Naive thymus-derived CD8-positive, alpha-beta T cell (primary cell): ENCODE measurements at regions not wholly inside any gene's neighbourhood (a gene's known extent, or its start where the extent isn't known, plus 50 kb on each side); places are given as distances from the start of the nearest gene placed in this dataset.

Experiments used
- ATAC-seq, 2 donors: fragments of 150-1000 bp; cut with Tn5 transposase in 1 of 2; sonication (Bioruptor Pico), chemical (Tn5 transposase) in 1 of 2; 1 replicate in 1 of 2; 2 replicates in 1 of 2; pipeline ENCODE4 v1.10.0; 2021; ENCODE audit warnings: mild to moderate bottlenecking in 2 of 2, moderate library complexity in 2 of 2
- POLR2A ChIA-PET: fragments of 350-600 bp; sonication (Branson Sonifier 250); formaldehyde crosslinking; loops from one replicate; lab custom pipeline; 2021; ENCODE audit warnings: antibody characterized with exemption; lab: Charles Lee
- DNase-seq, 10 donors: peaks; one replicate each; pipeline versions ENCODE4 v3.0.0 to v3.0.0-alpha.2; 2020 to 2022
- H3K27ac Mint-ChIP-seq, 10 donors: one replicate each; pipeline ENCODE4 v1.8.0; 2020 to 2022; ENCODE audit warnings: mild to moderate bottlenecking in 10 of 10, mixed read lengths in 10 of 10, moderate library complexity in 4 of 10, inconsistent platforms in 1 of 10
- H3K27me3 Mint-ChIP-seq, 5 donors: one replicate each; pipeline ENCODE4 v1.8.0; 2021 to 2022; ENCODE audit warnings: mixed read lengths in 5 of 5
- H3K36me3 Mint-ChIP-seq, 3 donors: one replicate each; pipeline ENCODE4 v1.8.0; 2020 to 2022; ENCODE audit warnings: mixed read lengths in 3 of 3, mild to moderate bottlenecking in 2 of 3, inconsistent platforms in 1 of 3
- H3K4me1 Mint-ChIP-seq, 4 donors: one replicate each; pipeline ENCODE4 v1.8.0; 2021 to 2022; ENCODE audit warnings: mixed read lengths in 4 of 4
- H3K4me3 Mint-ChIP-seq, 10 donors: one replicate each; pipeline ENCODE4 v1.8.0; 2020 to 2022; ENCODE audit warnings: mild to moderate bottlenecking in 10 of 10, mixed read lengths in 10 of 10, moderate library complexity in 6 of 10, inconsistent platforms in 1 of 10
- H3K9me3 Mint-ChIP-seq, 9 donors: one replicate each; pipeline ENCODE4 v1.8.0; 2020 to 2022; ENCODE audit warnings: mixed read lengths in 9 of 9, mild to moderate bottlenecking in 3 of 9, inconsistent platforms in 1 of 9, moderate library complexity in 1 of 9

DNA sequence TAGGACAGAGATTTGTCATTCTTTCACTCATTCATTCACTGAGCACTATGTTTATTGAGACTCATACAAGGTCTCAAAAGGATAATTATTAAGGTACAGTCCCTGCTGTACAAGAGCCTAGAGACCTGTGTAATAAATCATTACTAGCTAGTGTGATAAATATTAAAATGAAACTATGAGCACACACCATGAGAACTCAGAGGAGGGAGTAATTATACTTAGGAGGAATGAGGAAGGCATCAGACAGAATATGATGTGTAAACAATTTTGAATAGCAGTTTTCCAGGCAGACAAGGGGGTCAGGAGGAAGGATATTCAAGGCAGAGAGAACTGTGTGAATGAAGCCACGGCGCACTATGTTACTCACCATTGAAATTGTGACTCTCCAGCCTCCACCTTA lies 300.8 kb upstream of the ISX start:
- H3K9me3 Mint-ChIP-seq, result no peaks in the 10 kb centered on the region
- DNase-seq (no peak), ATAC-seq (no peak)
- H3K36me3 Mint-ChIP-seq, result no peaks in the 10 kb centered on the region
- POLR2A ChIA-PET, result no interaction called here
- H3K27ac Mint-ChIP-seq, result no peak overlapping the region
- H3K27me3 Mint-ChIP-seq, result peaks cover 3 to 18% (median 5%) of the 10 kb centered on the region in 5 donors
- no peaks in the 10 kb centered on the region for H3K4me1 Mint-ChIP-seq
- H3K4me3 Mint-ChIP-seq, result no peak overlapping the region

DNA sequence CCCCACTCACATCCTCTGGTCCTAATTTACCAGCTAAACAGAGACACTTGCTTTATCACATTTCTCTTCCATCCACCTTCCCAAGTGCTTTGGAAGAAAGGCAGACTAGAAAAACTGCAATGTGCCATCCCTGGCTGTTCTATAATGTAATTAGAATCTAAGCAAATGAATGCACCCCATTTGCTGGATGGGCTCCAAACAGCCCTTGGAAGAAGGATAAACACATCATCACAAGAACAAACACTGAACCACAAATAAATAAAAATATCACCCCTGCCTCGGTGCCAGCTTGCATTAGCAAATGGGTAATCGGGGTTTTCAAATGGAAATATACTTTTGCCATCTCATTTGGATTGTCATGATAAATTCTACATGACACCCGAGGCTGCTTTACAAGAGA lies 296.6 kb upstream of the ISX start:
- POLR2A ChIA-PET, result no interaction called here
- ATAC-seq, result no peak
- Mint-ChIP-seq H3K27me3 (peaks cover 1 to 27% (median 2%) of the 10 kb centered on the region in 5 donors), H3K27ac (no peak overlapping the region), H3K36me3 (no peaks in the 10 kb centered on the region), H3K4me3 (no peak overlapping the region), H3K4me1 (no peaks in the 10 kb centered on the region), H3K9me3 (no peaks in the 10 kb centered on the region)
- no peak for DNase-seq

DNA sequence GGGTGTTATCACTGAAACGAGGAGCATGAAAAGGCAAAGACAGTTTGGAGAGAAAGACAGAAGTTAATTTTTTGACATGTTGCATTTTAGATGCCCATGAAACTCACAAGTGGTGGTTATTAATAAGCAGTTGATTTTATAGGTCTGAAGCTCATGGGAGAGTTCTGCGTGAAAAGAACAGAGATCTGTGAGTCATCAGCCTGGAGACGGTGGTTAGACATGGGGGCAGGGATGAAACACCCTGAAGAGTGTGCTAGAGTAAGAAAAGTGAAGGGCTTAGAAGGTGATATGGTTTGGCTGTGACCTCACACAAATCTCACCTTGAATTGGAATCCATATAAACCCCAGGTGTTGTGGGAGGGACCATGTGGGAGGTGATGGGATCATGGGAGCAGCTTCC lies 289.1 kb upstream of the ISX start:
- no peaks in the 10 kb centered on the region for H3K4me1 Mint-ChIP-seq

DNA sequence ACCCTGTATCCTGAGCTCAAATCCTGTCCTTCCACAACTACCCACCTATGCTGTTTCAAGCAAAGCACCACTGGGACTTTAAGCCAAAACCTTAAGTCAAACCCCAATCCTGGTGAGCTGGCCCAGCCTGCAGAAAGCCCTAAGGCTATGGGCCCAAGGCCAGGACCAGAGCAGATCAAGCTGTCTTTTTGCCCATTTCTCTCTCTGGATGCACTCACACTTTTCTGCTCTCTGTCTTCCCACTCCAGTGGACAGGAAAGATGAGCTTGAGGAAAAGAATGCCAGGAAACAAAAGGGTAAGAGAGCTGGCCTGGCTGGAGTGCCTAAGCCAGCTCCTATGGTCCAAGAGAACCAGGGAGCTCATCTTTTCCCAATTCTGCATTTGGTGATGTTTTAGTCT lies 284.3 kb upstream of the ISX start:
- Mint-ChIP-seq H3K9me3 (peaks cover 0 to 36% (median 15%) of the 10 kb centered on the region in 9 donors), H3K4me1 (no peaks in the 10 kb centered on the region), H3K4me3 (no peak overlapping the region), H3K27me3 (peaks cover 0 to 25% (median 2%) of the 10 kb centered on the region in 5 donors), H3K27ac (no peak overlapping the region), H3K36me3 (peaks cover 0 to 21% (median 0%) of the 10 kb centered on the region in 3 donors)
- DNase-seq, result no peak
- no peak for ATAC-seq
- POLR2A ChIA-PET, result no interaction called here

More for the DNA sequence above, 289.1 kb upstream of the ISX start:
- Mint-ChIP-seq H3K27ac (no peak overlapping the region), H3K4me3 (no peak overlapping the region), H3K27me3 (peaks cover 0 to 22% (median 0%) of the 10 kb centered on the region in 5 donors), H3K36me3 (peaks cover 0 to 13% (median 0%) of the 10 kb centered on the region in 3 donors), H3K9me3 (peaks cover 0 to 31% (median 15%) of the 10 kb centered on the region in 9 donors)
- POLR2A ChIA-PET, result no interaction called here
- DNase-seq, result no peak
- no peak for ATAC-seq

DNA sequence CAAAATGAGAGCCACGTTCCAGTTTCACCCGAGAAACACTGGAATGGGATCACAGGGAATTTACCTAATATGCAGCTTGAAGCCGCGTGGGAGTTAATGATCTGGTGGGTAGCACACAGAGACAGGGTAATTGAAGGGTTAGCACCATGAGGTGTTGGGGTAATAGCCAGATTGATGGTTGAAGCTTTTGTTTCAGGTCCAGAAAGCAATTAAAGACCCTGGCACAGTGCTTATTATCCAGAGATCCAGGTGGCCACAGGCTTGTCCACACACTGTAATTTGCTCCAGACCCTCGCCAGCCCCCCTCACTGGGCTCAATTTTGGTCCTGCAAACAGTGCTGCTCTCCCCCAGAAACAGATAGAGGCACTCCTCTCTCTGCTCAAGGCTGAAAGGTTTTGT lies 282.5 kb upstream of the ISX start:
- peaks cover 0 to 19% (median 2%) of the 10 kb centered on the region in 5 donors for H3K27me3 Mint-ChIP-seq
- no peaks in the 10 kb centered on the region for H3K4me1 Mint-ChIP-seq
- peaks cover 0 to 15% (median 0%) of the 10 kb centered on the region in 3 donors for H3K36me3 Mint-ChIP-seq
- ATAC-seq, result no peak
- POLR2A ChIA-PET, result no interaction called here
- H3K9me3 Mint-ChIP-seq, result peaks cover 0 to 32% (median 13%) of the 10 kb centered on the region in 9 donors
- no peak overlapping the region for H3K27ac Mint-ChIP-seq
- no peak overlapping the region for H3K4me3 Mint-ChIP-seq
- DNase-seq, result no peak

DNA sequence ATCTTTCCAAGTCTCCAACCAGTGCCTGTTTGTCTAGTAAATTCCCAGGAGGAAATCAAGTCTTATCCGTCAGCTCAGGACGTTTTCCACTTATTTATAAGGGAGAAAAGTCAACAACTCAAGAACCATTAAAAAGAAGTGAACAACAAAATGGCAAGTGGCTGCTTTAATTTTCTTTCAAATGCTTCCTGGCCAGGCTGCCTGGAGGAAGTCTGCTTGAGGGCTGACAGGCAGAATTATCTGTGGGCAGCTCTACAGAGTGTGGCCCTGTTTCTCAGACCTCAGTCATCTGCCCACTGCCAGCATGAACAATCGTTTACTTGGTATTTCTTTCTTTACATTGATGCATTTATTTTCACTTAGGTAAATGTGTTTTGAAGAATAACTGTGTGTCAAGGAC lies 281.9 kb upstream of the ISX start:
- POLR2A ChIA-PET, result no interaction called here
- no peak for DNase-seq
- H3K9me3 Mint-ChIP-seq, result peaks cover 0 to 31% (median 13%) of the 10 kb centered on the region in 9 donors
- H3K27ac Mint-ChIP-seq, result no peak overlapping the region
- peaks cover 0 to 18% (median 4%) of the 10 kb centered on the region in 5 donors for H3K27me3 Mint-ChIP-seq
- no peak overlapping the region for H3K4me3 Mint-ChIP-seq
- H3K36me3 Mint-ChIP-seq, result peaks cover 0 to 11% (median 0%) of the 10 kb centered on the region in 3 donors
- H3K4me1 Mint-ChIP-seq, result no peaks in the 10 kb centered on the region
- no peak for ATAC-seq

DNA sequence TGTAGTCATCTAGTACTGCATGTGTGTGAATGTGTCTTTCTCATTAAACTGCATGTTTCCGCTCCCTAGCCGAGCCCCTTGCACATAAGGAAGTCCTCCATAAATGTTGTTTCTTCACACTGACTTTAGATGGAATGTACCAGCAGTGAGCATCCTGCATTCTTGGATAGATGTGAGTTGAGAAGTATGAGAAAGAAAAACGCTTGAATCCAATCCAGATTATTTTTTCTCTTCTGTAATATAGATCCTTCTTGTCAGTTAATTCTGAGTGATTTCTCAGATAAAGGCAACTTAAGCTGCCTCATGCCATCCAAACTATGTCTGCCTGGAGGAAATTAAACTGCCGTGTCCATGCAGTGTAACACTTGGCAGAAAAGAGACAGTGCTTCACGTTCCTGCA lies 268.1 kb upstream of the ISX start:
- Mint-ChIP-seq H3K27ac (no peak overlapping the region), H3K27me3 (peaks cover 0 to 22% (median 7%) of the 10 kb centered on the region in 5 donors), H3K36me3 (no peaks in the 10 kb centered on the region), H3K4me3 (no peak overlapping the region), H3K4me1 (no peaks in the 10 kb centered on the region), H3K9me3 (peaks cover 0 to 2% (median 0%) of the 10 kb centered on the region in 9 donors)
- POLR2A ChIA-PET, result no interaction called here
- ATAC-seq, result no peak
- no peak for DNase-seq

DNA sequence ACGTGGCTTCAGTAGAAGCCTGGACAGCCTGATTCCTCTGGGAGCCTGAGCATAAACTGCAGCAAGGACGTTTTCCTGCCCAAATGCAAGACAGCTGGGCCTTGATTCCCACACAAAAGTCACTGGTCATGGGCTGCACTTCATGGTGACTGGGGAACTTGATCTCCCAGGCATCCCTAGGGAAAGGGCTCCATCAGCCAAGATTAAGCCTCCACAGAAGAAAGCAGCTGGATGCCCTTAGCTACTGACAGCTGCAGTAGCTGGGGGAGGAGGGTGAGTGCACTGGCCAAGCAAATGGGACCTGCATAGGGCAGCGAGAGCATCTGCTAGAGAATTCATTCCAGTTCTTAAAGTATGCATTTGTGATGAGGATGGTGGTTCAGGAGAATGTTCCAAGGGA lies 267.4 kb upstream of the ISX start:
- DNase-seq, result no peak
- ATAC-seq, result no peak
- POLR2A ChIA-PET, result no interaction called here
- H3K27ac Mint-ChIP-seq, result no peak overlapping the region
- H3K4me3 Mint-ChIP-seq, result no peak overlapping the region
- peaks cover 0 to 2% (median 0%) of the 10 kb centered on the region in 9 donors for H3K9me3 Mint-ChIP-seq
- H3K36me3 Mint-ChIP-seq, result no peaks in the 10 kb centered on the region
- H3K27me3 Mint-ChIP-seq, result peaks cover 0 to 24% (median 7%) of the 10 kb centered on the region in 5 donors
- H3K4me1 Mint-ChIP-seq, result no peaks in the 10 kb centered on the region

DNA sequence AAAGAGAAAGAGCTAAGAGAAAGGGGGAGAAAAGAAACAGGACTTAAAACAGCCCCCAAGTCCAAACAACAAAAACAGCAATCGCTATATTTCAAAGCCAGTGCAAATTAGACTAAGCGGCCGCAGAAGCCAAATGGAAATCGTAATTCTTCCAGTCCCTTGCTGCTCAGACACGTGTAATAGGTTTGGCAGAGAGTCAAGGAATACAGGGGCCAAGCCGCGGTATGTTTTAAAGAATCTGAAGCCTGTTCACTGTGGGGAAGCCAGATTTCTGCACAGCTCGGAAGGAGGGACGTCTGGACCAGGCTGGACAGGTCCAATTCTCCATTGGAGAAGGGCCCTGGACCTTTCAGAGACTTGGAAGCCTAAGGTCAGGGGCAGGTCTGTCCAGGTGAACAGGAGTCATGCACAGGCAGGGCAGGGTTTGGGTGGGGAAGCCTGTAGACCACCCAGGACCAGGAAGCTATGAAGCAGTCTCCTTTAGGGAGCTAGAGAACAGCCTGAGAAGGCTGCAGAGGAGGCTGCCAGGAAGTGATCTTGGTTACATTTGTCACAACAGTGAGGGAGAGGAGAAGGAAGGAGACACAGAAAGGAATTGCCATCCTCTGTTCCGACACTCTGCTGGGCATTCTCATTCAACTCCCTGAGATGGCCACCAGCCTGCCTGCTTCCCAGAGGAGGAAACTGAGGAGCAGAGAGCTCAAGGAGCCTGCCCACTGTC lies 265.5 kb upstream of the ISX start:
- no peaks in the 10 kb centered on the region for H3K9me3 Mint-ChIP-seq
- POLR2A ChIA-PET, result no interaction called here
- H3K4me3 Mint-ChIP-seq, result no peak overlapping the region
- H3K27ac Mint-ChIP-seq, result no peak overlapping the region
- peaks cover 0 to 32% (median 7%) of the 10 kb centered on the region in 5 donors for H3K27me3 Mint-ChIP-seq
- ATAC-seq (no peak), DNase-seq (no peak)
- no peaks in the 10 kb centered on the region for H3K4me1 Mint-ChIP-seq
- no peaks in the 10 kb centered on the region for H3K36me3 Mint-ChIP-seq

DNA sequence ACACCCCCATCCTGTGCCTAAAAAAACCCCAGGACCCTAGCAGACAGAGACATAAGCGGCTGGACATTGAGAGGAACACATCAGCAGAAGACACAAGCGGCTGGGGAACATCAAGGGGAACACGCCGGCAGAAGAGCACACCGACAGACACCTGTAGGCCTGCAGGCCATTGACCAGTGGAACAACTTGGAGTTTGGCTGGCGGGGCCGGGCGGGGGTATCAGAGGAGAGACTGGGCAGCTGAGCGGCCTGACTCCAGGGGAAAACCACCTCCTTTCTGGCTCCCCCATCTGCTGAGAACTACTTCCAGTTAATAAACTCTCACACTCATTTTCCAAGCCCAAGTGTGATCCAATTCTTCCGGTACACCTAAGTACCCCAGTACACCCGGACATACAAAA lies 264.7 kb upstream of the ISX start:
- DNase-seq (no peak), ATAC-seq (no peak)
- Mint-ChIP-seq H3K27ac (no peak overlapping the region), H3K9me3 (no peaks in the 10 kb centered on the region), H3K4me1 (no peaks in the 10 kb centered on the region), H3K36me3 (no peaks in the 10 kb centered on the region), H3K4me3 (no peak overlapping the region), H3K27me3 (peaks cover 0 to 32% (median 7%) of the 10 kb centered on the region in 5 donors)
- POLR2A ChIA-PET, result no interaction called here

DNA sequence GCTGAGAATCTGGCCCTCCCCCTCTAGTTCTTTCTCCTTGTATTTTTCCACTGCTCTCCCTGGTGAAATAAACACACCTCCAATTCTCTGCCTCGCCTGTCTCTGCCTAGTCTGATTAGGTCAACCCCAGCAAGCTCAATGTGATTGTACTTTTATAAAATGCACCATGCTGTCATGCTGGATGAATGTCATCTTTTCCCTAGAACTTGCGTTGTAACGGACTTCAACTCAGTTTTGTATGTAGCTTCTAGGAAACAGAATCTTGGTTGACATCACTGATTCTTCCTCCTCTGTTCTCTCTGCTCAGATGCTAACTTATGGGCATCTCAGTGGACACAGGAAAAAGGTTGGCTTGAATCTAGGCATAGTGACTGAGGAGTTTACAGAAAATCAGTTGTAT lies 261.9 kb upstream of the ISX start:
- no peak for DNase-seq
- POLR2A ChIA-PET, result no interaction called here
- Mint-ChIP-seq H3K9me3 (peaks cover 0 to 2% (median 0%) of the 10 kb centered on the region in 9 donors), H3K4me1 (no peaks in the 10 kb centered on the region), H3K27me3 (peaks cover 0 to 50% (median 14%) of the 10 kb centered on the region in 5 donors), H3K4me3 (no peak overlapping the region), H3K27ac (no peak overlapping the region), H3K36me3 (no peaks in the 10 kb centered on the region)
- no peak for ATAC-seq

DNA sequence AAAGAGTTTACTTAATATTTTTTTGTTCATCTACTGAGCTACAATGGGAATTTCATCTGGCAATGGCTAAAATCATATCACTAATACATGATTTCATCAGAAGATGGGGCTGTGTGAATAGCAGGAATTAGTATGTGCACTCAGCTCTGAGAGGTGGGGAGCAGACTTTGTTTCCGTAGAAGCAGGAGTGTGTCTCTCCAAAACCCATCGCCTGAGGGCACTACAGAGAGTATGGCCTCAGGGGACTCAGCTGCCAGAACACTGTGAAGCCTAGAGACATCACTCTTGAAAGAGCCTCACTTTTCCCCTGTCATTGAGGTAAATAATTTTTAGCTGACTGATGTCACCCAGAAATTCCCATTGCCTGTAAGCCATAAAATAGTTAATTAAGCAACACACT lies 261.4 kb upstream of the ISX start:
- ATAC-seq, result no peak
- Mint-ChIP-seq H3K36me3 (no peaks in the 10 kb centered on the region), H3K4me3 (no peak overlapping the region), H3K27me3 (peaks cover 0 to 47% (median 15%) of the 10 kb centered on the region in 5 donors), H3K27ac (no peak overlapping the region), H3K9me3 (peaks cover 0 to 2% (median 0%) of the 10 kb centered on the region in 9 donors), H3K4me1 (no peaks in the 10 kb centered on the region)
- DNase-seq, result no peak
- POLR2A ChIA-PET, result no interaction called here

DNA sequence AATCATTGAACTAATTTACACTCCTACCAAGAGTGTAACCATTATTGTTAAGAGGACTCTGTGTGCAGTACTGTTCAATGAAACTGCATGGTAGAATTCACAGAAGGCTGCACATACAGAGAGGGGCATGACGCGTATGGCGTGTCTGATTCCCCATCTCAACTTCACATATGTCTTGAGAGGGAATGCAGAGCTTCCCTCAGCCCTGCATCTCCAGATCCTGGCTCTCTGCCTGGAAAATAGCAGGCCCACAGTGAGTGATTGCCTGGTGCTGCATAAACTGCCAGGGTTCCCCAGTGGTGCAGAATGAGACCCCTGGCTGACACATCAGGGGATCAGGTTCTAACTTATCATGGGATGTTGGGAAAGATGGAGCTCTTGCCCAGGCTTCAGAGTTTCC lies 260.2 kb upstream of the ISX start:
- ATAC-seq, result no peak
- POLR2A ChIA-PET, result no interaction called here
- no peak overlapping the region for H3K27ac Mint-ChIP-seq
- H3K36me3 Mint-ChIP-seq, result no peaks in the 10 kb centered on the region
- H3K27me3 Mint-ChIP-seq, result peaks cover 0 to 45% (median 13%) of the 10 kb centered on the region in 5 donors
- DNase-seq, result no peak
- no peaks in the 10 kb centered on the region for H3K4me1 Mint-ChIP-seq
- H3K4me3 Mint-ChIP-seq, result no peak overlapping the region
- peaks cover 0 to 8% (median 0%) of the 10 kb centered on the region in 9 donors for H3K9me3 Mint-ChIP-seq

DNA sequence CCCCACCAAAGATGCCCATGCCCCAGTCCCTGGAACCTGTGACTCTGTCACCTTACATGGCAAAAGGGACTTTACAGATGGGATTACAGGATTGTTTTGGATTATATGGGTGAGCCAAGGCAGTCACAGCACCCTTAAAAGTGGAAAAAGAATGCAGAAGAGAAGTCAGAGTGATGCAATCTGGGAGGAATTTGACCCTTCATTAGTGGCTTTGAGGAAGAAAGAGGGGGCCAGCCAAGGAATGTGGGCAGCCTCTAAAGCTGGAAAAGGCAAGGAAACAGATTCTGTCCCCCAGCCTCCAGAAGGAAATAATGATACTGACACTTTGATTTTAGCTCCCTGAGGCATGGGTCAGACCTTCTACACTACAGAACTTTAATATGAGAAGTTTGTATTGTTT lies 257.3 kb upstream of the ISX start:
- peaks cover 0 to 43% (median 10%) of the 10 kb centered on the region in 5 donors for H3K27me3 Mint-ChIP-seq
- POLR2A ChIA-PET, result no interaction called here
- ATAC-seq, result no peak
- no peak overlapping the region for H3K4me3 Mint-ChIP-seq
- H3K9me3 Mint-ChIP-seq, result peaks cover 0 to 8% (median 0%) of the 10 kb centered on the region in 9 donors
- no peaks in the 10 kb centered on the region for H3K36me3 Mint-ChIP-seq
- H3K27ac Mint-ChIP-seq, result no peak overlapping the region
- no peaks in the 10 kb centered on the region for H3K4me1 Mint-ChIP-seq
- no peak for DNase-seq
